ENCODE measurements at regions not wholly inside any gene's neighbourhood (a gene's known extent, or its start where the extent isn't known, plus 50 kb on each side); places are given as distances from the start of the nearest gene placed in this dataset.
"Not testable (repeated sequence)": the region's sequence is repeated elsewhere in the genome, so short reads cannot be mapped to it uniquely, and the experiment has no call there.

GRCh38 chr1:96545935-96546656 lies 175.5 kb upstream of the PTBP2 start:
- TF ChIP-seq Cebpa-rat (IDR thresholded peaks at IDR 0.05), result no peak
- Histone ChIP-seq H4K20me1 (no peaks in the 10 kb centered on the region), H3K27ac (no peak overlapping the region), H3K4me2 (no peak overlapping the region), H3K36me3 (no peaks in the 10 kb centered on the region), H3K9ac (no peak overlapping the region), H3K27me3 (no peaks in the 10 kb centered on the region), H3K4me3 (no peak overlapping the region), H3K9me3 (no peaks in the 10 kb centered on the region), H3K4me1 (no peaks in the 10 kb centered on the region)

- no peak for TF ChIP-seq Cebpa-rat (IDR thresholded peaks at IDR 0.05)
- no peaks in the 10 kb centered on the region for H3K4me1 ChIP-seq
- no peak overlapping the region for H3K4me3 ChIP-seq
- H3K36me3 ChIP-seq, result no peaks in the 10 kb centered on the region
- H3K9ac ChIP-seq, result no peak overlapping the region
- H3K9me3 ChIP-seq, result no peaks in the 10 kb centered on the region
- H3K27ac ChIP-seq, result no peak overlapping the region
- H4K20me1 ChIP-seq, result no peaks in the 10 kb centered on the region
- no peak overlapping the region for H3K4me2 ChIP-seq
- no peaks in the 10 kb centered on the region for H3K27me3 ChIP-seq
Observed at GRCh38 chr1:96550061-96550460, 171.5 kb upstream of the PTBP2 start.

DNA sequence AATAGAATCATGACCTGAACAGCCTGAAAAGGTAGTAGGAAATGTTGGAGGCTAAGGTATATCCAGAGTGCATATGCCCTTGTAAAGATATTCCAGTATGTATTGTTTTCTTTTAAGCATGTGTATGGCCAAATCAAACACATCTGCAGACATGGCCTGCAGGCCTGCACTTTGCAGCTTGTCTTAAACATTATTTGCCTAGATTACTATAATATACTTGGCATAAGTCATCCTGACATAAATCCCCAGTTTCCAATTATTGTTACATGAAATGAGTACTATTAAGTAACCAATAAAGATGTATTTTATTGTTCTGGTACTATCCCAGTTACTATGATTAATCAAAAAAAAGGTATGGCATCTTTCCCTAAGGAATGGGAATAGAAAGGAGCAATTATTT lies 169.1 kb upstream of the PTBP2 start:
- no peaks in the 10 kb centered on the region for H3K4me1 ChIP-seq
- H3K4me2 ChIP-seq, result no peak overlapping the region
- no peaks in the 10 kb centered on the region for H4K20me1 ChIP-seq
- H3K27ac ChIP-seq, result no peak overlapping the region
- TF ChIP-seq Cebpa-rat (IDR thresholded peaks at IDR 0.05), result no peak
- no peaks in the 10 kb centered on the region for H3K27me3 ChIP-seq
- H3K36me3 ChIP-seq, result no peaks in the 10 kb centered on the region
- H3K9me3 ChIP-seq, result no peaks in the 10 kb centered on the region
- no peak overlapping the region for H3K9ac ChIP-seq
- H3K4me3 ChIP-seq, result no peak overlapping the region

DNA sequence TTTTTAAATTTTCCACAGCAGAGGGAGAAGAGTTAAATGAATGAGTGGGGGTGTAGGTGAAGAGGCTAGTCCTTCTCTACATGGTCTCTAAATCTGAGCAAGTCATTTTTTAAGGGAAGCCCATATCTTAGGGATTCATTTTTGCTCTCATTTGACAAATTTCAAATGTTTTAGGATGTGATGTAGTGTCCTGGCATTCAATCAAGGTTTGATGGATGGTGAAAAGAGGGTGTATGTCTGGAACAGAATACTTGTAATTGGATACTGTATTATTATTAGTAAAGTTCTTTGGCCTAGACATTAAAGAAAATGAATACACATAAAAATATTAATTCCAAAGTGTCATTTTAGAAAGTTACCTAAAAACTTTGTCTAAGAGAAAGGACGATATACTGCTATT lies 167.8 kb upstream of the PTBP2 start:
- Histone ChIP-seq H3K9ac (no peak overlapping the region), H3K27me3 (no peaks in the 10 kb centered on the region), H3K9me3 (no peaks in the 10 kb centered on the region), H3K4me3 (no peak overlapping the region), H3K36me3 (no peaks in the 10 kb centered on the region), H3K4me1 (no peaks in the 10 kb centered on the region), H4K20me1 (no peaks in the 10 kb centered on the region), H3K27ac (no peak overlapping the region), H3K4me2 (no peak overlapping the region)
- no peak for TF ChIP-seq Cebpa-rat (IDR thresholded peaks at IDR 0.05)

- no peaks in the 10 kb centered on the region for H3K9me3 ChIP-seq
Observed at GRCh38 chr1:96554364-96554763, 167.2 kb upstream of the PTBP2 start.

GRCh38 chr1:96557336-96557735 lies 164.2 kb upstream of the PTBP2 start:
- Histone ChIP-seq H3K27ac (no peak overlapping the region), H3K36me3 (no peaks in the 10 kb centered on the region), H3K4me3 (no peak overlapping the region), H3K27me3 (no peaks in the 10 kb centered on the region), H4K20me1 (no peaks in the 10 kb centered on the region), H3K9me3 (no peaks in the 10 kb centered on the region), H3K4me2 (no peak overlapping the region), H3K4me1 (peaks cover 16% of the 10 kb centered on the region; the same call in 1 of the 2 replicates), H3K9ac (no peak overlapping the region)
- no peak for TF ChIP-seq Cebpa-rat (IDR thresholded peaks at IDR 0.05)

More at GRCh38 chr1:96554364-96554763, 167.2 kb upstream of the PTBP2 start:
- no peaks in the 10 kb centered on the region for H3K27me3 ChIP-seq
- no peak overlapping the region for H3K9ac ChIP-seq
- peaks cover 4% of the 10 kb centered on the region; the same call in 1 of the 2 replicates for H3K4me1 ChIP-seq
- H3K27ac ChIP-seq, result no peak overlapping the region
- H3K4me3 ChIP-seq, result no peak overlapping the region
- no peak for TF ChIP-seq Cebpa-rat (IDR thresholded peaks at IDR 0.05)
- no peaks in the 10 kb centered on the region for H3K36me3 ChIP-seq
- no peaks in the 10 kb centered on the region for H4K20me1 ChIP-seq
- no peak overlapping the region for H3K4me2 ChIP-seq

DNA sequence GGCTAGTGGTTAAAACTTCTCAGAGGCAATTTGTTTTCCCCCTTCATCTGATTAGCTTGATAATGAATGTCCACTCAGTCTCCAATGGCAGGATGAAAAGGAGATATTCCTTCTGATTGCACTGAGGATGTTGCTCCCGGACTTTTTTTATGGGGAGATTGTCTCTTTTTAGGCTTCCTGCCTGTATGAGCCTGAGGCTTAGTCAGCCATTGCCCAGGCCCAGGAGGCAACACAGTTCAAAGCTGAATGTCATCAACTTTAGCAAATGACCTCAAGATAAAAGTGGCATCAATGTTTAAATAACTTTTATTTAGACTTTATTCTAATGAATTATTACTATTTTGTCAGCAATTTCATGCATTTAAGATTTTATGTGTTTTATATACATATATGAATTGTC lies 162.9 kb upstream of the PTBP2 start:
- peaks cover 16% of the 10 kb centered on the region; the same call in 1 of the 2 replicates for H3K4me1 ChIP-seq
- no peak overlapping the region for H3K4me2 ChIP-seq
- TF ChIP-seq Cebpa-rat (IDR thresholded peaks at IDR 0.05), result no peak
- no peaks in the 10 kb centered on the region for H3K27me3 ChIP-seq
- H3K9me3 ChIP-seq, result no peaks in the 10 kb centered on the region
- H4K20me1 ChIP-seq, result no peaks in the 10 kb centered on the region
- no peak overlapping the region for H3K4me3 ChIP-seq
- H3K27ac ChIP-seq, result no peak overlapping the region
- H3K36me3 ChIP-seq, result no peaks in the 10 kb centered on the region
- no peak overlapping the region for H3K9ac ChIP-seq

DNA sequence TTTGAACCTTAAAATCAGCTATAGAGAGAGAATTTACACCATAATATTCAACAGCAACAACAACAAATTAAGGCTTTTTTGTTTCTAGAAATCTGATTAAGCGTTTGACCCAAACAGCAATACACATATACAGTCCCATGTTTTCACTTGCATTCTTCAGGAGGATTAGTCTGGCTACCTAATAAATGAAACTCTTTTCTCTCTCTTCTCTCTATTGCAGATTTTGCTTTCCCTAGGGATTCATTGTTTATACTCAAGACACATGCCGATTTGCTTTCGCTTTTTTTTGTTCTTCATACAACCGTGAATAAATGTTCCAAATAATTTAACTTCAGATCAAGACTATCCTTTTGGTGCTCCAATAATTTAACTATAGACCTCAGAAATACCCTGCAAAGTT lies 162.4 kb upstream of the PTBP2 start:
- peaks cover 16% of the 10 kb centered on the region; the same call in 1 of the 2 replicates for H3K4me1 ChIP-seq
- no peak overlapping the region for H3K4me3 ChIP-seq
- H4K20me1 ChIP-seq, result no peaks in the 10 kb centered on the region
- H3K36me3 ChIP-seq, result no peaks in the 10 kb centered on the region
- no peaks in the 10 kb centered on the region for H3K9me3 ChIP-seq
- peak overlapping the region; percentile 26 for H3K4me2 ChIP-seq
- TF ChIP-seq Cebpa-rat (IDR thresholded peaks at IDR 0.05), result no peak
- H3K9ac ChIP-seq, result no peak overlapping the region
- no peak overlapping the region for H3K27ac ChIP-seq
- H3K27me3 ChIP-seq, result no peaks in the 10 kb centered on the region

GRCh38 chr1:96559707-96560596 lies 161.6 kb upstream of the PTBP2 start:
- Histone ChIP-seq H3K27ac (no peak overlapping the region), H3K9me3 (no peaks in the 10 kb centered on the region), H3K4me1 (peaks cover 16% of the 10 kb centered on the region; the same call in 1 of the 2 replicates), H3K36me3 (no peaks in the 10 kb centered on the region), H4K20me1 (no peaks in the 10 kb centered on the region), H3K4me2 (peak overlapping the region; percentile 26), H3K9ac (no peak overlapping the region), H3K4me3 (no peak overlapping the region), H3K27me3 (no peaks in the 10 kb centered on the region)
- TF ChIP-seq Cebpa-rat (IDR thresholded peaks at IDR 0.05), result no peak

DNA sequence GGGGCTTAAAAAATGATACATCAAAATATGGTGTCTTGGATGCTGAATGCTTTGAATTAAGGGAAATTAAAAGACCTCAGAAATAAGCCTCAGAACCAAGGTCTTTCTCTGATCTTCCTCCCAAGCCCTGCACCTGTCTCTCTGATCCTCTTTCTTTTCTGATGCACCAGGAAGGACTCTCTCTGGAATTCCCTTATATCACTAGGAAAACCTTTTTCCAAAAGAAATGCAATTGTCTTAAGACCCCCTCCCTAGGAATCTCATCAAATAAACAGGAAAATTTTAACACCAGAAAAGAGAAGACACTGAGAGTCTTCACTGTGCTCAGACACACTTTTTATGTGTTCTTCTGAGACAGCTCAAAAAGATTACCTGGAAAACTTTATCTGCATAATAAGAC lies 159.5 kb upstream of the PTBP2 start:
- Histone ChIP-seq H3K4me1 (peaks cover 16% of the 10 kb centered on the region; the same call in 1 of the 2 replicates), H3K27me3 (no peaks in the 10 kb centered on the region), H3K36me3 (no peaks in the 10 kb centered on the region), H3K4me2 (no peak overlapping the region), H3K9ac (no peak overlapping the region), H3K27ac (no peak overlapping the region), H3K4me3 (no peak overlapping the region), H3K9me3 (no peaks in the 10 kb centered on the region), H4K20me1 (no peaks in the 10 kb centered on the region)
- TF ChIP-seq Cebpa-rat (IDR thresholded peaks at IDR 0.05), result no peak

DNA sequence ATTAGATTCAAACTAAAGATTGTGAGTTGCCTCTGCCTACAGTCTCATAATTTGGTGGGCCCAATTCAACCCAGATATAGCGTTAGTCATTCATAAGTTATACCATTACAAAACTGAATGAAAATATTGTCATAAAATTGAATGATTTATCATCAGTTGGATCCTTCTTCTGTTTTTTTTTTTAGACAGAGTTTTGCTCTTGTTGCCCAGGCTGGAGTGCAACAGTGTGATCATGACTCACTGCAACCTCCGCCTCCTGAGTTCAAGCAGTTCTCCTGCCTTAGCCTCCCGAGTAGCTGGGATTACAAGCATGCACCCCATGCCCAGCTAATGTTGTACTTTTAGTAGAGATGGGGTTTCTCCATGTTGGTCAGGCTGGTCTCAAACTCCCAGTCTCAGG lies 157.2 kb upstream of the PTBP2 start:
- H3K36me3 ChIP-seq, H4K20me1 ChIP-seq, H3K9me3 ChIP-seq, H3K27me3 ChIP-seq, H3K9ac ChIP-seq, H3K27ac ChIP-seq, H3K4me2 ChIP-seq, H3K4me3 ChIP-seq: not testable (repeated sequence)
- H3K4me1 ChIP-seq, result peaks cover 11% of the 10 kb centered on the region; the same call in 1 of the 2 replicates
